H9 (cell line): ENCODE measurements at regions not wholly inside any gene's neighbourhood (a gene's known extent, or its start where the extent isn't known, plus 50 kb on each side); places are given as distances from the start of the nearest gene placed in this dataset.

Source experiments
- DNase-seq: peaks from one replicate; pipeline ENCODE4 v3.0.0-alpha.2; 2017
- H2AFZ ChIP-seq: one replicate; pipeline ENCODE4 v1.6.1; 2013; ENCODE audit warnings: mild to moderate bottlenecking, low read length, control low read depth, moderate library complexity
- H2AK5ac ChIP-seq: 2 replicates; pipeline ENCODE4 v1.6.1; 2013; ENCODE audit warnings: low read length, control low read depth, mixed read lengths; ENCODE audit not compliant: insufficient read length
- H2BK120ac ChIP-seq: one replicate; pipeline ENCODE4 v1.6.1; 2013; ENCODE audit warnings: low read depth, mild to moderate bottlenecking, low read length, control low read depth, inconsistent platforms; ENCODE audit not compliant: poor library complexity, severe bottlenecking
- H2BK12ac ChIP-seq: 2 replicates; pipeline ENCODE4 v1.6.1; 2013; ENCODE audit warnings: low read length, control low read depth, mixed read lengths, low read depth; ENCODE audit not compliant: insufficient read length
- H2BK15ac ChIP-seq: 2 replicates; pipeline ENCODE4 v1.6.1; 2013; ENCODE audit warnings: low read depth, low read length, control low read depth
- H2BK20ac ChIP-seq: one replicate; pipeline ENCODE4 v1.6.1; 2013; ENCODE audit warnings: low read depth, mild to moderate bottlenecking, low read length, control low read depth, inconsistent platforms; ENCODE audit not compliant: poor library complexity, severe bottlenecking
- H2BK5ac ChIP-seq: 2 replicates; pipeline ENCODE4 v1.6.1; 2013; ENCODE audit warnings: low read length, control low read depth, mixed read lengths; ENCODE audit not compliant: insufficient read length
- H3K14ac ChIP-seq: 2 replicates; pipeline ENCODE4 v1.6.1; 2013; ENCODE audit warnings: low read length, control low read depth; ENCODE audit not compliant: insufficient read depth
- H3K18ac ChIP-seq: 2 replicates; pipeline ENCODE4 v1.6.1; 2013; ENCODE audit warnings: low read depth, mild to moderate bottlenecking, mixed read lengths, low read length, control low read depth; ENCODE audit not compliant: insufficient read length
- H3K23ac ChIP-seq: 2 replicates; pipeline ENCODE4 v1.6.1; 2013; ENCODE audit warnings: low read length, control low read depth, mixed read lengths, low read depth; ENCODE audit not compliant: insufficient read length
- H3K23me2 ChIP-seq: 2 replicates; pipeline ENCODE4 v1.6.1; 2013; ENCODE audit warnings: low read depth, mild to moderate bottlenecking, mixed read lengths, low read length, control low read depth; ENCODE audit not compliant: insufficient read length, poor library complexity, severe bottlenecking
- H3K27ac ChIP-seq: 2 replicates; pipeline ENCODE4 v1.5.1; 2013; ENCODE audit warnings: low read length, control low read depth, mixed read lengths, low read depth; ENCODE audit not compliant: insufficient read length
- H3K27me3 ChIP-seq: 2 replicates; pipeline ENCODE4 v1.6.1; 2013; ENCODE audit warnings: low read length, control low read depth, inconsistent platforms; ENCODE audit not compliant: insufficient read depth
- H3K4ac ChIP-seq: 2 replicates; pipeline ENCODE4 v1.6.1; 2013; ENCODE audit warnings: low read depth, mild to moderate bottlenecking, control low read depth, inconsistent platforms, low read length, moderate library complexity
- H3K4me1 ChIP-seq: 2 replicates; pipeline ENCODE4 v1.6.1; 2013; ENCODE audit warnings: low read length, control low read depth, inconsistent platforms; ENCODE audit not compliant: insufficient read depth
- H3K4me2 ChIP-seq: 2 replicates; pipeline ENCODE4 v1.6.1; 2013; ENCODE audit warnings: low read length, control low read depth, mixed read lengths; ENCODE audit not compliant: insufficient read length, insufficient read depth
- H3K56ac ChIP-seq: 2 replicates; pipeline ENCODE4 v1.6.1; 2013; ENCODE audit warnings: low read depth, mild to moderate bottlenecking, mixed read lengths, low read length, control low read depth; ENCODE audit not compliant: insufficient read length
- H3K79me1 ChIP-seq: 2 replicates; pipeline ENCODE4 v1.6.1; 2013; ENCODE audit warnings: low read depth, mild to moderate bottlenecking, moderate library complexity, low read length, control low read depth, inconsistent platforms; ENCODE audit not compliant: insufficient read depth, poor library complexity, severe bottlenecking
- H3K79me2 ChIP-seq: 2 replicates; pipeline ENCODE4 v1.6.1; 2013; ENCODE audit warnings: low read length, control low read depth, inconsistent platforms; ENCODE audit not compliant: insufficient read depth
- H3K9ac ChIP-seq: 2 replicates; pipeline ENCODE4 v1.6.1; 2013; ENCODE audit warnings: low read length, control low read depth, mixed read lengths; ENCODE audit not compliant: insufficient read length; ENCODE audit errors: extremely low read depth
- H3K9me3 ChIP-seq: one replicate; pipeline ENCODE4 v1.6.1; 2013; ENCODE audit warnings: low read depth, low read length, inconsistent platforms; ENCODE audit not compliant: control insufficient read depth
- H3T11ph ChIP-seq: one replicate; pipeline ENCODE4 v1.6.1; 2013; ENCODE audit warnings: mild to moderate bottlenecking, low read length, control low read depth, inconsistent platforms
- H4K20me1 ChIP-seq: one replicate; pipeline ENCODE4 v1.6.1; 2013; ENCODE audit not compliant: control insufficient read depth, insufficient read length, insufficient read depth
- H4K5ac ChIP-seq: 2 replicates; pipeline ENCODE4 v1.6.1; 2013; ENCODE audit warnings: low read depth, mild to moderate bottlenecking, mixed read lengths, low read length, control low read depth; ENCODE audit not compliant: insufficient read length
- H4K8ac ChIP-seq: replicated peaks from 2 replicates; pipeline ENCODE4 v1.6.1; 2013; ENCODE audit warnings: low read length, control low read depth, mixed read lengths, low read depth; ENCODE audit not compliant: insufficient read length
- H4K91ac ChIP-seq: 2 replicates; pipeline ENCODE4 v1.6.1; 2013; ENCODE audit warnings: low read depth, mild to moderate bottlenecking, moderate library complexity, mixed read lengths, low read length, control low read depth; ENCODE audit not compliant: insufficient read length
- H3K27ac Mint-ChIP-seq, 3 experiments: 2 replicates in 2 of 3; 3 replicates in 1 of 3; pipeline ENCODE4 v1.8.0; 2020 to 2021; ENCODE audit warnings: mixed read lengths in 3 of 3, mild to moderate bottlenecking in 1 of 3, moderate library complexity in 1 of 3
- H3K27me3 Mint-ChIP-seq: 2 replicates; pipeline ENCODE4 v1.8.0; 2021; ENCODE audit warnings: low read depth, mild to moderate bottlenecking, moderate library complexity, mixed read lengths
- H3K36me3 Mint-ChIP-seq, 3 experiments: 2 replicates in 2 of 3; 3 replicates in 1 of 3; pipeline ENCODE4 v1.8.0; 2020 to 2021; ENCODE audit warnings: low read depth in 3 of 3, mixed read lengths in 3 of 3; ENCODE audit not compliant: insufficient read depth in 1 of 3
- H3K4me1 Mint-ChIP-seq, 2 experiments: 2 replicates each; pipeline ENCODE4 v1.8.0; 2020; ENCODE audit warnings: mixed read lengths in 2 of 2
- H3K4me3 Mint-ChIP-seq, 2 experiments: 2 replicates in 1 of 2; 3 replicates in 1 of 2; pipeline ENCODE4 v1.8.0; 2020 to 2021; ENCODE audit warnings: mild to moderate bottlenecking in 2 of 2, mixed read lengths in 2 of 2, moderate library complexity in 1 of 2
- H3K9me3 Mint-ChIP-seq, 2 experiments: 2 replicates in 1 of 2; 3 replicates in 1 of 2; pipeline ENCODE4 v1.8.0; 2020; ENCODE audit warnings: mild to moderate bottlenecking in 2 of 2, mixed read lengths in 2 of 2, moderate library complexity in 1 of 2
- CTCF ChIP-seq: fragments of 200-600 bp; sonication (generic); conservative IDR thresholded peaks from 3 replicates; pipeline ENCODE4 v1.8.0; 2021; ENCODE audit warnings: antibody characterized with exemption, mild to moderate bottlenecking
- WGBS: extraction: QIAGEN DNeasy Blood & Tissue Kit; methylation state at CpG from one replicate; pipeline ENCODE4 v1.1.7; 2013; ENCODE audit warnings: missing lambda C conversion rate, low lambda C conversion rate, mixed read lengths; ENCODE audit not compliant: insufficient read length; ENCODE audit errors: extremely low coverage; 5-methylcytosine and 5-hydroxymethylcytosine counted together

DNA sequence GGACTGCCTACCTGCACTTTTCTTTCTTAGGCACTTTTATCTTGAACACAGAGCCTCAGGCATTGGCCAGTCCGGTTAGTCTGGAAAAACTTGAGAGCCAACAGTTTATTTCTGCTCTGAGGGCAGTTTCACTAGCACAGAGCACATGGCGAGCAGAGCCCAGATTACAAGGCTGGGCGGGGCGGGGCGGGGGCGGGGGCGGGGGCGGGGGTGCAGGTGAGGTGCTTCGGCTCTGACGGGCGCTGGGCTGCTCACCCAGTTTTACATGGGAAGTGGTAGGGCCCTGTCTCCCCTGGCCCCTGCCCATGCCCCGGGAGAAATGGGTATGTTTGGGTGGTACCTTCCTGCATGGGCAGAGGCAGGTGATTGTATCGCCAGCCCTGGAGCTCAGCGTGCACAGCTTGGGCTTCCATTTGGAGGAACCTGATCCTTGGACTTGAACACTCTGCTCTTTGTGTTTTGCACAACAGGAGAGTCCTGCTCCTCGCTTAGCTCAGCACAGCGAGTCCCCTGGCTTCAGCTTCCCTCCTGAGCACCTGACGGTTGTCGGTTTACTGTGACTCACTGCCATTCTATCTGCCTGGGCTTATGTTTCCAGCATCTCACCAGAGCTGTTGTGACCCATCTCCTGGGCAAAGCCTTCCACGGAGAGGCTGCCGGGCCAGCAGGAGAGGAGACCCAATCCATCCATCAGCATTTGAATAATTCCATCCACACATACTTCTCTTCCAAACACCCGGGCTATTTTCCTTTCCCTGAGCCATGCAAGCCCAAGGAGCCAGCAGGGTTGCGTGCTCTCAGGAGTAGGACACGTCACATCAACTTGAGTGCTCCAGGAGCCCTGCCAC, 108.5 kb downstream of the ARF6 start:
- Histone ChIP-seq H3K27me3 (no peaks in the 10 kb centered on the region; the same call in 1 of the 2 replicates), H3K27ac (no peak overlapping the region), H4K91ac (no peak overlapping the region), H3K56ac (no peak overlapping the region), H3K4me1 (peaks cover 7% of the 10 kb centered on the region; the same call in 1 of the 2 replicates), H4K5ac (no peak overlapping the region), H4K20me1 (no peaks in the 10 kb centered on the region), H3K4me2 (peak overlapping the region; percentile 3), H3K23me2 (peaks cover 8% of the 10 kb centered on the region), H3K9me3 (no peaks in the 10 kb centered on the region), H3T11ph (no peak overlapping the region), H3K18ac (no peak overlapping the region), H3K23ac (no peak overlapping the region), H2BK12ac (no peak overlapping the region), H3K79me1 (no peaks in the 10 kb centered on the region), H2AFZ (no peak overlapping the region), H2BK20ac (no peak overlapping the region), H3K4ac (no peak overlapping the region), H2AK5ac (no peak overlapping the region), H2BK5ac (no peak overlapping the region), H3K14ac (peak overlapping the region; percentile 74), H3K79me2 (no peaks in the 10 kb centered on the region), H2BK120ac (no peak overlapping the region), H3K9ac (no peak overlapping the region), H2BK15ac (no peak overlapping the region), H4K8ac (no peak overlapping the region)
- DNase-seq = peak; percentile 59
- peak overlapping the region in 1 of 2 experiments; percentile 22; a peak in 3 of 5 replicates for H3K4me3 Mint-ChIP-seq
- TF ChIP-seq CTCF = no peak
- peaks cover 53% of the 10 kb centered on the region for H3K27me3 Mint-ChIP-seq
- no peaks in the 10 kb centered on the region; a peak in 1 of 7 replicates for H3K36me3 Mint-ChIP-seq
- no CpG with 5 or more reads among the region's 23 CpGs for WGBS
- H3K27ac Mint-ChIP-seq = no peak overlapping the region; a peak in 1 of 7 replicates
- peaks cover 40 to 49% of the 10 kb centered on the region in 2 experiments for H3K4me1 Mint-ChIP-seq
- H3K9me3 Mint-ChIP-seq = no peaks in the 10 kb centered on the region
